Fibroblast of the aortic adventitia (primary cell): ENCODE measurements at regions not wholly inside any gene's neighbourhood (a gene's known extent, or its start where the extent isn't known, plus 50 kb on each side); places are given as distances from the start of the nearest gene placed in this dataset.

ENCODE experiments used
- DNase-seq: peaks from one replicate; pipeline ENCODE4 v3.0.0-alpha.2; 2010; ENCODE audit warnings: low read depth
- H3K4me3 ChIP-seq: 2 replicates; pipeline ENCODE4 v1.5.1; 2011; ENCODE audit warnings: low read depth, mild to moderate bottlenecking, control low read depth, low read length, moderate library complexity
- CTCF ChIP-seq: IDR thresholded peaks from 2 replicates; pipeline ENCODE4 v1.5.1; 2011; ENCODE audit warnings: mild to moderate bottlenecking, low read length, control low read depth, inconsistent platforms; ENCODE audit not compliant: insufficient read depth

- H3K4me3 ChIP-seq, result no peak overlapping the region
- TF ChIP-seq CTCF, result no peak
- DNase-seq, result no peak
Observed at GRCh38 chr10:27413831-27414348, 90.2 kb upstream of the RAB18 start.

GRCh38 chr10:27413387-27413786, 90.7 kb upstream of the RAB18 start:
- no peak for TF ChIP-seq CTCF
- DNase-seq, result no peak
- no peak overlapping the region for H3K4me3 ChIP-seq

GRCh38 chr10:27410153-27410552, 94.0 kb upstream of the RAB18 start:
- no peak for TF ChIP-seq CTCF
- no peak for DNase-seq
- H3K4me3 ChIP-seq, result no peak overlapping the region

GRCh38 chr10:27407271-27407670, 96.8 kb upstream of the RAB18 start:
- DNase-seq, result no peak
- no peak overlapping the region for H3K4me3 ChIP-seq
- no peak for TF ChIP-seq CTCF

GRCh38 chr10:27399871-27400270, 104.2 kb upstream of the RAB18 start:
- no peak for TF ChIP-seq CTCF
- no peak overlapping the region for H3K4me3 ChIP-seq
- no peak for DNase-seq

- TF ChIP-seq CTCF, result no peak
- no peak overlapping the region for H3K4me3 ChIP-seq
- DNase-seq, result no peak
Observed at GRCh38 chr10:27393961-27394360, 110.1 kb upstream of the RAB18 start.

- no peak overlapping the region for H3K4me3 ChIP-seq
- no peak for DNase-seq
- no peak for TF ChIP-seq CTCF
Observed at GRCh38 chr10:27392606-27393005, 111.5 kb upstream of the RAB18 start.
